ENCODE measurements at regions not wholly inside any gene's neighbourhood (a gene's known extent, or its start where the extent isn't known, plus 50 kb on each side); places are given as distances from the start of the nearest gene placed in this dataset.

- Histone ChIP-seq H3K27ac (ENCODE audit: low read depth in 1 of 2, low read length in 2 of 2) (no peak overlapping the region), H3K9ac (ENCODE audit: low read depth in 1 of 2, low read length in 2 of 2) (no peak overlapping the region), H3K9me3 (ENCODE audit: control insufficient read depth in 4 of 4, low read length in 3 of 4) (no peaks in the 10 kb centered on the region), H3K4me1 (ENCODE audit: control insufficient read depth in 4 of 4, insufficient read depth in 4 of 4, low read length in 3 of 4) (no peaks in the 10 kb centered on the region), H3K4me3 (ENCODE audit: low read depth in 1 of 3, low read length in 3 of 3) (no peak overlapping the region), H3K36me3 (ENCODE audit: control insufficient read depth in 4 of 4, insufficient read depth in 3 of 4, low read depth in 1 of 4, low read length in 3 of 4) (no peaks in the 10 kb centered on the region), H3K27me3 (ENCODE audit: control insufficient read depth in 4 of 4, insufficient read depth in 4 of 4, low read length in 3 of 4) (no peaks in the 10 kb centered on the region)
- DNase-seq (ENCODE audit: low spot score): no peak
- no peak for TF ChIP-seq FOXA2 (IDR thresholded peaks at IDR 0.05)
- TF ChIP-seq FOXA1 (IDR thresholded peaks at IDR 0.05): no peak
- 92% methylated on average over 6 of the region's 6 CpGs for WGBS
Observed at GRCh38 chr12:22803725-22804124, 178.8 kb downstream of the ETNK1 start.

DNA sequence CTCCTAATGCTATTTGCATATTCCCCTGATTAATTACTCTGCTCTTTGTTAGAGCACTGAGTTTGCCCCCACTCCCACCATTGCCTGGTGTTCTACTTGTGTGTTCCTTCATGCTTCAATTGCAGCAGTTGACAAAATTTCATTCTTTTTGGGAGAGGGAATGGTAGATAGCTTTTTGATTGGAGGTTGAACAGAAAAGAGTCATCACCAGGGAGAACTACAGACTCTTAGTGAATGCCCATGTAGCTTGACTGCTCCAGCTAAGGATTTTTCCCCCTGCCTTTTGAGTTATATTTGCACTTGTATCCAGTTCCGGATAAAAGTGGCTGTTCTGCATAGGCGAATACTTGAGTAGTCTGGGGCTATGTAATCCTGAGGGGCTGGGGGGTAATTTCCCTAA is 183.9 kb downstream of the ETNK1 start:
- 95% methylated on average over 2 of the region's 2 CpGs for WGBS
- Histone ChIP-seq H3K27me3 (ENCODE audit: control insufficient read depth in 4 of 4, insufficient read depth in 4 of 4, low read length in 3 of 4) (no peaks in the 10 kb centered on the region), H3K9me3 (ENCODE audit: control insufficient read depth in 4 of 4, low read length in 3 of 4) (no peaks in the 10 kb centered on the region), H3K36me3 (ENCODE audit: control insufficient read depth in 4 of 4, insufficient read depth in 3 of 4, low read depth in 1 of 4, low read length in 3 of 4) (no peaks in the 10 kb centered on the region), H3K27ac (ENCODE audit: low read depth in 1 of 2, low read length in 2 of 2) (no peak overlapping the region), H3K4me3 (ENCODE audit: low read depth in 1 of 3, low read length in 3 of 3) (no peak overlapping the region), H3K9ac (ENCODE audit: low read depth in 1 of 2, low read length in 2 of 2) (no peak overlapping the region), H3K4me1 (ENCODE audit: control insufficient read depth in 4 of 4, insufficient read depth in 4 of 4, low read length in 3 of 4) (no peaks in the 10 kb centered on the region)
- no peak for DNase-seq (ENCODE audit: low spot score)
- no peak for TF ChIP-seq HNF4G (IDR thresholded peaks at IDR 0.05)
- TF ChIP-seq TAF1 (conservative IDR thresholded peaks at IDR 0.05): no peak
- TF ChIP-seq SP1 (IDR thresholded peaks at IDR 0.05): no peak
- TF ChIP-seq, protein P1, sequence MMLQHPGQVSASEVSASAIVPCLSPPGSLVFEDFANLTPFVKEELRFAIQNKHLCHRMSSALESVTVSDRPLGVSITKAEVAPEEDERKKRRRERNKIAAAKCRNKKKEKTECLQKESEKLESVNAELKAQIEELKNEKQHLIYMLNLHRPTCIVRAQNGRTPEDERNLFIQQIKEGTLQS (IDR thresholded peaks at IDR 0.05): no peak
- no peak for TF ChIP-seq GABPA (IDR thresholded peaks at IDR 0.05 in 1 of 2, conservative IDR thresholded peaks at IDR 0.05 in 1 of 2)
- TF ChIP-seq, protein P2, sequence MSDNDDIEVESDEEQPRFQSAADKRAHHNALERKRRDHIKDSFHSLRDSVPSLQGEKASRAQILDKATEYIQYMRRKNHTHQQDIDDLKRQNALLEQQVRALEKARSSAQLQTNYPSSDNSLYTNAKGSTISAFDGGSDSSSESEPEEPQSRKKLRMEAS (IDR thresholded peaks at IDR 0.05): no peak
- no peak for TF ChIP-seq FOXA2 (IDR thresholded peaks at IDR 0.05)
- TF ChIP-seq ZBTB33 (IDR thresholded peaks at IDR 0.05): no peak
- TF ChIP-seq JUND (IDR thresholded peaks at IDR 0.05): no peak
- TF ChIP-seq HNF4A (conservative IDR thresholded peaks at IDR 0.05): no peak
- TF ChIP-seq, protein P3, sequence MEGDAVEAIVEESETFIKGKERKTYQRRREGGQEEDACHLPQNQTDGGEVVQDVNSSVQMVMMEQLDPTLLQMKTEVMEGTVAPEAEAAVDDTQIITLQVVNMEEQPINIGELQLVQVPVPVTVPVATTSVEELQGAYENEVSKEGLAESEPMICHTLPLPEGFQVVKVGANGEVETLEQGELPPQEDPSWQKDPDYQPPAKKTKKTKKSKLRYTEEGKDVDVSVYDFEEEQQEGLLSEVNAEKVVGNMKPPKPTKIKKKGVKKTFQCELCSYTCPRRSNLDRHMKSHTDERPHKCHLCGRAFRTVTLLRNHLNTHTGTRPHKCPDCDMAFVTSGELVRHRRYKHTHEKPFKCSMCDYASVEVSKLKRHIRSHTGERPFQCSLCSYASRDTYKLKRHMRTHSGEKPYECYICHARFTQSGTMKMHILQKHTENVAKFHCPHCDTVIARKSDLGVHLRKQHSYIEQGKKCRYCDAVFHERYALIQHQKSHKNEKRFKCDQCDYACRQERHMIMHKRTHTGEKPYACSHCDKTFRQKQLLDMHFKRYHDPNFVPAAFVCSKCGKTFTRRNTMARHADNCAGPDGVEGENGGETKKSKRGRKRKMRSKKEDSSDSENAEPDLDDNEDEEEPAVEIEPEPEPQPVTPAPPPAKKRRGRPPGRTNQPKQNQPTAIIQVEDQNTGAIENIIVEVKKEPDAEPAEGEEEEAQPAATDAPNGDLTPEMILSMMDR (IDR thresholded peaks at IDR 0.05; ENCODE audit: low read depth, low read length, missing input control): no peak
- TF ChIP-seq NR2F2 (IDR thresholded peaks at IDR 0.05): no peak
- no peak for TF ChIP-seq REST (IDR thresholded peaks at IDR 0.05)
- no peak for TF ChIP-seq YY1 (IDR thresholded peaks at IDR 0.05)
- TF ChIP-seq EGR1 (IDR thresholded peaks at IDR 0.05; ENCODE audit: low read depth in 2 of 2): no peak
- TF ChIP-seq FOXA1 (IDR thresholded peaks at IDR 0.05): no peak
- no peak for TF ChIP-seq RAD21 (IDR thresholded peaks at IDR 0.05)

Data from liver (tissue), 8 donors.